LoVo (cell line): ENCODE measurements at regions not wholly inside any gene's neighbourhood (a gene's known extent, or its start where the extent isn't known, plus 50 kb on each side); places are given as distances from the start of the nearest gene placed in this dataset.
"Not testable (repeated sequence)": the region's sequence is repeated elsewhere in the genome, so short reads cannot be mapped to it uniquely, and the experiment has no call there.

Source experiments
- DNase-seq: peaks from one replicate; pipeline ENCODE4 v3.0.0-alpha.2; 2016; ENCODE audit warnings: low spot score

DNA sequence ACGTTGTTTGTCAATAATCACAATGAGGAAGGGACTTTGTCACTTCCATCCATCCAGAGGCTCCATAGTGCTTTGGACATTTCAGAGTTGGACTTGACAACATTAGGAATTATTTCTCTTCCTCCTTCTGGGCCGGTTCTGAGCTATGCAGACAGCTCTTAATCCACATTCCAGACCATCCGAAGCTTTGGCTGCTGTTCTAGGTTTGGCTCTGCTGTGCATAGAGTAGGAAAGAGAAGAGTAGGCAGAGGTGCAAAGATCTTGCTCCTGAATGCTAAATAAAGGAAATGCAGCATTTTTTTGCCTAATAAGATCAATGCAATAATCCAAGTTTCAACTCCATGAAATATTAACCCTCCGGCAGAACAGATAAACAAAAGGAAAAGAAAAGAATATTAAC is 216.3 kb upstream of the PRNP start:
- no peak for DNase-seq

DNA sequence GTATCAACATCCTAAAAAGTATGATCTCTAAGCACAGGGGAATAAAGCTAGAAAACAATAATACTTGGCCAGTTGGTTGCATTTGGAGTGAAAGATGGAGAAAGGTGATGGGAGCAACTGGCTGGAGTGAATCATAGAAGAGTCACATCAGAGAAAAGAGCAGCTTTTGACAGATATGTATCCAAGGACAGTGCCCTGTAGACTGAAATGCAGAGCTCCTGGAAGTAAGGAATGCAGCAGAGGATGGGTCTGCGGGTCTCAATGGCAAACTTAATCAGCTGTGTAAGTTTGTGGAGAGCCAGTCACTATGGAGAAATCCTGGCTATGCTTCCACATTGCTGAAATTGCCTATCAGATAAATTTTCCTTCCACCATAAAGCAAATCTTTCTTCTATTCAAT is 218.1 kb upstream of the PRNP start:
- DNase-seq, result no peak

DNA sequence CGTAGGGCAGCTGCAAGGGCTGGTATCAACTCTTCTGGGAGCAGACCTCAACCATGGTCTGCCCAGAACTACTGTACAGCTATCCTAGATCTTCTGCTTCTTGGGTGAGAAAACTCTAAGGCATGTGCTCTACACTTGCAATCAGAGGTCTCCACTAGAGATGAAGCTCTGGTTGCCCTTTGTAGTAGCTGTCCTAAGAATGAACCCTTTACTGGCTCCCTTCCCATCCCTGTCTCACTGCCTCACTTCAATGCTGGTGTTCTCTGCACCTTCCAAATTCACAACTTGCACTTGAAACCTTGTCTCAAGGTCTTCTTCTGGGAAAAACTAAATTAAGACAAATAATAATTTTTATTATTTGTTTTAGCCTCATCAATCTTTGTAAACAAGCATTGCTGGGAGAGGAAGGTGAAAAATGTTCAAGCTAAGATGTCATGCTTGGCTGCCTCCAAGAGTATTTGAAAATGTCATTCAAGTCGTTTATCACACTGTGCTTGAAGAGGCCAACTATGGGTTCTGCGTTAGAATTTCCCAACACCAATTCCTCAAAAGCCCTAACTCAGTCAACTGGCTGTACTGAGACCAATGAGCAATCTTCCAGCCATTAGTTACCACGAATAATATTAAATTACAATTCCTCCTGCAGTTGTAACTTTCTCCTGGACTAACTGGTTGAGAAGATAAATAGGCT is 216.9 kb upstream of the ADRA1D start:
- DNase-seq, result no peak

DNA sequence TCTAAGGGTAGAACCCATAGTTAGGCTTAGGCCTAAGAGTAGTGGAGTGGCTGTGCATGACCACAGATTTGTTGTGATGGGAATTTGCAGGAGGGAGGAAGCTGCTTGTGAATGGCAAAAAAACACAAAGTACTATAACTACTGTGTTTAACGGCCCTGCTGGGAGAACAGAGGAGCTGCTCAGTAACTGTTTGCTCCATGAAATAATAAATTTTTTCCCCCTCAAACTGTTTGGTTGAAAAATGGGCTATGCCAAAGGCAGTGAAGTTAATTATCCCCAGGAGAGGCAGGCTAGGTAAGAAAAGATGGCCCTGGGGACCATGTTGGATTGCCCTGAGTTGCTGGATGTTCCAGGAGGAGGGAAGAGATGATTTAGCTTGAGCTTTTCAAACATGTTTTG is 216.1 kb upstream of the ADRA1D start:
- no peak for DNase-seq

DNA sequence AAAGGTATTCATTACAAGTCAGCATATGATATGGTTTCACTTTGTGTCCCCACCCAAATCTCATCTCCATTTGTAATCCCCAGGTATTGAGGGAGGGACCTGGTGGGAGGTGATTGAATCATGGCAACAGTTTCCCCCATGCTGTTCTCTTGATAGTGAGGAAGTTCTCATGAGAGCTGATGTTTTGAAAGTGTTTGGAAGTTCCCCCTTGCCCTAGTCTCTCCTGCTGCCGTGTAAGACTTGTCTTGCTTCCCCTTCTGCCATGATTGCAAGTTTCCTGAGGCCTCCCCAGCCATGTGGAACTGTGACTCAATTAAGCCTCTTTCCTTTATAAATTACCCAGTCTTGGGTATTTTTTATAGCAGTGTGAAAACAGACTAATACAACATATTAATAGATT is 213.7 kb upstream of the ADRA1D start:
- DNase-seq, result not testable (repeated sequence)

DNA sequence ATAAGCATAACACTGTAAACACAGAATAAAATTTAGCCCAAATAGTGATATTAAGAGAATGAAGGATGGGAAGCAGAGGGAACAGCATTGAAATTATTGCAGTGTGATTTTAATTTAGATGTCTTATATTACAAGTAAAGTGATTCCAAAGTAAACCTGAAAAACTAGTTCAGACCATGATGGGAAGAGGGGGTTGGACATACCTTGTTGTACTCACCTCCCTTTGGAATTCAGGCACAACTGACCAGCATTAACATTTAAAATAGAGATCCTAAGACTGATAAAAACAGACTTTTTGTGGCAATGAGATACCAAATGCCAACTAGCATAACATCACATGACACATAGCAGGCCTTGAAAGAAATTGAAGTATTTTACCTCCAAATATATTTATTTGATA is 210.0 kb upstream of the ADRA1D start:
- no peak for DNase-seq

DNA sequence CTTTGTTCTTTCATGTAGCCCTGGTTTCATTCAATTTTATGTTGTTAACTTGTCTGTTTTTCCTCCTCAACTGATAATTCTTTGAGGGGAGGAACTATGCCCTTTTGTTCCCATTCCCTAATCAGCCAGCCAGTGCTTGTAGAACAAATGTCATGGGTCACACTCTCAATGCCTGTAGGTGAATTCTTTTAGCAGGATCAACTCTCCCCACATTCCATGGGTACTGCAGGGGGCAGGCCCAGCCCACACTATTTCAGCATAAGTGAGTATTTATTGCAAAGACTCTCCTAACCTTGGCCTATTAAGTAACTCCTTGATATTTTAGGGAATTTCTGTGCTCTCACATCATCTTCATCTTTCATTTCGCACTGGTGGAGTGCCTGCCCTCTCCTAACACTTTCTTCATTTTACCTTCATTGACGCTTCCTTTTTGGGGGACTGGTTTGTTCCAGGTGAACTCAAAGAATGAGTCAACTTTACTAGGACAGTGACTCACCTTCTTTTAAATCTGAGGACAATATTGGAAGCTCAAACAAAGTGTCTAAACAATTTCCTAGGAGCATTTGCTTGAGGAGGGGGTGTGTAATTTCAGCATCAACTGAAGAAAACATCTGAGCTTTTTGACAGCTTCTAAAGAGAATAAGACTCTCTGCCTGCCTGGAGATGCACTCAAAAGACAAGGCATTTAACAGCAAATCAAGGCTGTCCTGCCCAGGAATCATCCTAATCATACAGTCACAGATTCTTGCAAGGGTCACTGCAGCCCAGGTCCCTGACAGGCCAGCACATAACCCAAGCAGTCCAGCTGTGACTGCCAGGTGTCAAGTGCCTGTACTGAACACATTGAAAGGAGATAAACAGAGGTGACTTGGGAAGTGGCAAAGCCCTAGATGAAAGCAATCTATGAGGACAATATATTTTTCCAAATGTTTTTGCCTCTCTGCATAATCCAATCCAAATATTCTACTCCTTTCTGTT is 208.8 kb upstream of the ADRA1D start:
- DNase-seq, result peak; percentile 41

DNA sequence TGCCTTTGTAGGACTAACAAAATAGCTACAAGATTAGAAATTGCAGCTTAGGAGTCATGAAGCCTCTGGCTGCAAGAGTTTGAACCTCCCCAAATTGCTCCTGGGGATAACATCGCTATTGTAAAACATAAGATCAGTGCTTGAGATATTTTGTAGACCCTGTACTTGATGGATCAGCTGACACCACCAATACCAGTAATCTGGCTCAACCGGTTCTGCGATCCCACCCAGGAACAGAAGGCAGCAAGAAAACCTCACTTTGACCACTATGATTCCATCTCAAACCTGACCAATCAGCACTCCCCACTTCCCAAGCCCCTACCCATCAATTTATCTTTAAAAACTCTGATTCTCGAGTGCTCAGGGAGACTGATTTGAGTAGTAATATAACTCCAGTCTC is 206.9 kb upstream of the ADRA1D start:
- no peak for DNase-seq

DNA sequence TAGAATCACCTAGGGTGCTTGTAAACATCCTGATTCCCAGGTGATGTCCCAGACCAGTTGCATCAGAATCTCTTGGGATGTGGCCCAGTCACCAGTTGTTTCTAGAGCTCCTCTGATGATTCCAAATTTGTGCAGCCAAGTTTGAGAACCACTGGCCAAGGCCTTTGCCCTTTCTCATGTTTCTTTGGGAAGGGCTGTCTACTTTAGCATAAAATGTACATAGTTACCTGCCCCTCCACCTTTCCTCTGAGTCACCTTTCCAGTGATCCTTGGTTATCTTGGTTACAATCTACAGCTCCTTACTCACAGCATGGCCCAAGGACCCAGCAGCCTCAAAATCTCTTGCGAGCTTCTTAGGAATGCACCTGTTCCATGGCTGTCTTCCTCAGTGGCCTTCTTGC is 206.2 kb upstream of the ADRA1D start:
- DNase-seq, result peak; percentile 48

DNA sequence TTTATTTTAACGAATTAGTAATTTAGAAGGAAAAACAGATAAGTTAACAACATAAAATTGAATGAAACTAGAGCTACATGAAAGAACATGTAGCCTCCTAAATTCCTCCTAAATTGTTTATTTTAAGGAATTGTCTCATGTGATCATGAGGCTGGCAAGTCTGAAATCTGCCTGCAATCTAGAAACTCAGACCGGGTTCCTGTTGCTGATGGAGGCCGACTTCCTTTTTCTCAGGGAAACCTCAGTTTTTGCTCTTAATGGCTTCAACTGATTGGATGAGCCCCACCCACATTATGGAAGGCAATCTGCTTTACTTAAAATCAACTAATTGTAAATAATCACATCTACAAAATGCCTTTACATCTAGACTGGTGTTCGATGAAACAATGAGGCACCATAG is 205.0 kb upstream of the ADRA1D start:
- DNase-seq, result no peak

DNA sequence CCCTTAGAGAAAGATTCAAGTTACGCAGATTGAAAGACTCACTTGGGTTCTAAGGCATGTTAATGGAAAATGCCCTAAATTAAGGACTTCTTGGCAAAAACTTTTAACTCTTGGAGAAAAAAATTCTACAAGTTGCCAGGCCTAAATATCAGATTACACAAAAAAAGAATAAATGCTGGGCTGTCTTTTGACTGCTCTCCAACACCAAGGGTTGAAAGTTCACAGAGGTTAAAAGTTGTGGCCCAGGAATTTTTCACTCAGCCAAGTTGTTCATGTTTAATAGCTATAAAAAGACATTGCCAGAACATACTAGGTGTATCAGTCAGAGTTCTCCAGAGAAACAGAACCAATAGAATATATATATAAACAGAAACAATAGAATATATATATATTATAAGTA is 204.3 kb upstream of the ADRA1D start:
- no peak for DNase-seq

DNA sequence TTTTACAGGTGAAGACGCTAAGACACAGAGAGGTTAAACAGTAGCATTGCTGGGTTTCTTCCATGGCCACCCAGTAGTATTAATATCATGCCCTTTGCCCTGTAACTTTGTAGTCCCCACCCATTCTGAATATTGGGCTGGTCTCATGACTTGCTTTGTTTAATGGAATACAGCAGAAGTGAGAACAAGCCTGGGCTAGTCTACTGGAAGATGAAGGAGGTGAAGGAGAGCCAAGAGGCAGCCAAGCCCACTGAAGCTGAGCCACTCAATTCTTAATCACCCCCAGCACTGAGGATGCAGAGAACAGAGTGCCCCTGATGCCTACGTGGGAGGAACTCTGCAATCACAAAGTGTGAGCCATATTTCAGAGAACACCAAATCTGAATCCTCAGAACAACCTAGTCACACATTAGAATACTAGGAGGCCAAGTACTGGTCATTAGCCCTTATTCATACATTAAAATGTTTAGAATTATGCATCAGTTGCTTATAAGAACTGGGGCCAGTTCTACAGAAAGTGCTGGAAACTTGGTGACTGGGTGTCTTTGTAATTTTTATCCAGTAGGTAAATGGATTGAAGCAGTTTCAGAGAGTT is 202.5 kb upstream of the ADRA1D start:
- peak; percentile 49 for DNase-seq

DNA sequence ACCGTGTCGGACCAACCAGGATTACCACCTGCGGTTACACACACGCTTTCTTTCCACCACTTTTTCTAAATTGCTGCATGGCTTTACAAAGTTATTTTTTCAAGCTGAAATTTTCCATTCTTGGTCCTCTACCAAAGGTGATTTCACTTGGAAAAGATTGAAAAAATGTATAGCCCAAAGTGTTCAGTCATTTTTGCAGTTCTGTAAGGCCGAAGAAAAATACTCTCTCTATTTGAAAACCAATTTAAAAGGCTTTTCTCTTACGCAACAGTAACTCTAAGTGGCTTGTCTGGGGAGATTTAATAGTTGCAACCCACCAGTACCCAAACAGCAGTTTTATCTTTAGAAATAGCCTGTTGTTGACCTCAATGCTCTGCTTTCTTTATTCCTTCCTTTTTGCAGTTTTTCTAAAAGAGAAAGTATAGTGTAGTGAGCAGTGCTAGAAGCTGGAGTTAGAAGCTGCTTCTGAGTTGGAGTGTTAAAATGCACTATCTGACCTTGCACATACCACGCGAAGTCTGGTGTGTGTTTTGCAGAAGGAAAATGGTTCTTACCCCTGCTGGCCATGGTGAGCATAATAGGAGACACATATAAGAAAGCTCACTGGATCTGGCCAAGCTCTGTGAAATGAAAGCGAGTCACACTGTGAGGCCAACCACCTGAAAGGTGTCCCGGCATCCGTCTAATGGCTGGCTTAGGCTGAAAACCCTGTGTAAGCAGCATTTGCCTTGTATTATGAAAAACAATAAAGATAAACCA is 201.0 kb upstream of the ADRA1D start:
- DNase-seq, result peak; percentile 20

DNA sequence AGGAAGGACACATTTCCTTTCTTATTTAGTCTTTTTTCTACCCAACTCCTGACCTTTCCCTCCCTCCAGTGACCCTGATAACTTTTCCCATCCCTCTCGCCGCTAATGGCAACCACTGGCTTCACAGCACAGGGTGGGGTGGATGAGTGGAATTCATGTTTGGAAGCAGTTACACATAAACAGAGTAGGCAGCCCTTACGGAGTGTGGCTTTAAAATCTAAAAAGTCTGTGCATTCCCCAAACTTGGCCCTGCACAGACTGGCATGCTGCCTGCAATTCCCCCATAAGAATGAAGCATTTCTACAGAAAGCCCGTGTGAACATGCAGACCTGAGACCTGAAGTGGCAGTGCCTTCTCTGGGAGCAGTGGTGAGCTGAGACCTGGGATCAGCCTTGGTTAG is 196.7 kb upstream of the ADRA1D start:
- no peak for DNase-seq

DNA sequence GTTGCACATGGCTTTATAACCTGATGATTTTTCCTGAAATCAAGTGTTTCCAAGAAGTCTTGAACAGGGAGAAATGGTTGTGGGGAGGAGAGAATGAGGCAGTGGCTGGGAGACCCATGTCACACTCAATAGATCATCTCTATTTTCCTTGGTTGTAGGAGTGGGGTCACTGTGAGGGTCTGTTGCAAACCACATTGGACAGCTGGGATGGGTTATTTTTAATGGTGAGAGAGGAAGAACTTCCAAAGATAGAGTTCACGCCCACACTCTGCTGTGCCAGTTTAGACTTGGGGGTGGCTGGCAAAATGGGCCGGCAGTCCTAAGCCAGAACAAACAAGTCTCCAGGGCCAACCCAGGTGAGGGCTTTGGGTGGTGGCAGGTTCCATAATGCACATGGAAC is 196.2 kb upstream of the ADRA1D start:
- DNase-seq, result no peak

DNA sequence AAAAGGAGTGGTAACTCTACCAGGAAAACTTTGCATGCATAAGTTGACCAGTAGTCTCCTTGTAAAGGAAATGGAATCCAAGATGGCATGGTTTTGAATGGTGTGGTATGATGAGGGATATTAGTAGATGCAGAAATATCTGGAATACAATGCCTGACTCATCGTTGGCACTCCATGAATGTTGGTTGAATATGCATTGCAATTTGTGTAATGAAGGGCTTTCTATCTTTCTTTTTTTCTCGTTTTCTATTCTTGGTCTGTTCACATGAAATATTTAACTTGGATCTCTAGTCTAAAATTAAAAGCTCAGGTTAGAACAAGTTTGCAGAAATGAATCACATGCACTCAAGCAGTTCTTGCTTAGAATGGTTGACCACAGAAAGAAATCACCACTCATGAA is 195.3 kb upstream of the ADRA1D start:
- no peak for DNase-seq

DNA sequence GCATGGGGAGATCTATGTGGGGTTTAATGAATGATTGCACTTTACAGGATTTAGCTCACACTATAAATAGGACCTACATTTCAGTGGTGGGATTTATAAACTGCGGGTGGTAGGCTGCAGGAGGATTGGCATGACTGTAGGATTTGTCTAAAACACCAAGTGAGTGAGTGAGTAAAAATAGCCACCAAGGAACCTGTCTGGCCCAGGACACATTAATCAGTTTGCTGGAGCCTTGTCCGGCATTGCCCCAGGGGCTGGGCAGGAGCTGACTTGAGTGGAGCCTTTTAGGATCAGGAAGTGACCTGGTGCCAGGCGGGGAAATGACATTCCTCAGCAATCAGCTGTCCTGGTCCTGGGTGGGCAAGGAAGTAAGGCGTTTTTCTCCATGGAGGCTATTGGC is 193.9 kb upstream of the ADRA1D start:
- DNase-seq, result no peak

DNA sequence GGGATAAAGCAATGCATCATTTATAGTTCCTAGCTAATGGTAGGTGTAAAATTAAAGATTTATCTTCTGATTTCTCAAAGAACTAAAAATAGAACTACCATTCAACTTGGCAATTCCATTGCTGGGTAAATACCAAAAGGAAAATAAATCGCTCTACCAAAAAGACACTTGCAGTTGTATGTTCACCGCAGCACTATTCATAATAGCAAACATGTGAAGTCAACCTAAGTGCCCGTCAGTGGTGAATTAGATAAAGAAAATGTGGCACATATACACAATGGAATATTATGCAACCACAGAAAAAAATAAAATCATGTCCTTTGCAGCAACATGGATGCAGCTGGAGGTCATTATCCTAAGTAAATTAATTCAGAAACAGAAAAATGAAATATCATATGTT is 192.8 kb upstream of the ADRA1D start:
- DNase-seq, result no peak

DNA sequence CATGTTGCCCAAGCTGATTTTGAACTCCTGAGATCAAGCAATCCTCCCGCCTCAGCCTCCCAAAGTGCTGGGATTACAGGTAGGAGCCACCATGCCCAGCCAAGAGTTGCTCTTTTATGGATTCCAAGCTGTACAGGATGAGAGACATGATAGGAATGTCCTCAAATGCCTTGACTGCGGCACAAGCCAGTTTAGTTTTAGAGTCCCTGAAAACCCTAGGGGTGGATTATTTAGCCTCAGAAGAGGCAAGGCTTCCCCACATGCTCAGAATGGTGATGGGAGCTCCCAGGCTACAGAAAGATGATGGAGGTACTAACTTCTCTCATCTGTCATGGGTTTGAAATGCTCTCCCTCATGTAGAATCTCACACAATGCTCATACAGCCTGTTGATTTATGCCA is 192.1 kb upstream of the ADRA1D start:
- no peak for DNase-seq

DNA sequence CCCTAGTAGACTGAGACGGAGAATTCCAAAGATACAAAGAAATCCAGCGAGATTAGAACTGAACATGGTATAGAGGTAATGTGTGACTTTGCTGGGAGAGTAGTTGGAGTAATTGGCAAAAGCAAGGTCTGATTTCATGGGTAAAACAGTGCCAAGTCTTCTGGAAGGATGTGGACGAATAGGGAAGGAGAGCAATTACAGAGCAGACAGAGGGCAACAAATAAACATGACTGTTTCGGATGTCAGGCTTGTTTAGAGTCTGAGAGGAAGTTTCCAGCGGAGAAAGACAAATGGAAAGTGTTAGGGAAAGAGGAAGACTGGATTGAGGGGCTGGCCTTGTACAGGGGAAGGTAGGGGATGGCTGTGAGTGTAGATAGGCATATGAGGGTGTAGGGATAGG is 190.4 kb upstream of the ADRA1D start:
- DNase-seq, result no peak

DNA sequence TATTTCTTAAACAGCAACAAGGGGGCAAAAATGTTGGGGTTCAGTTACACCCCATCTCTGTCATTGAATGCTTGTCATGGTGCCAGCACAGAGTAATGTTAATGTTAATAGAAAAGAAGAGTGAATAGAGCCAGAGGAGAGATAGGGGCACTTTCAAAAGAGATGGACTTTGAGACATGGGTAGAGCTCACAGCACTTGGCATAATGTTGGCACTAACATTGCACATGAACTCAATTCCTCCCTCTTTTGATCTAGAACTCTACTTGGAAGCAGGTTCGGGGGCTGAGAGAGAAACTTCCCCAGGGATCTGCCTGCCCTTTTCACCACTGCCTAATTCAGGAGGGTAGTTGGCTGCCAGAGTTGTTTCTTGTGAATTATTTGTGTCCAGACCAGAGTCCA is 188.0 kb upstream of the ADRA1D start:
- DNase-seq, result no peak

DNA sequence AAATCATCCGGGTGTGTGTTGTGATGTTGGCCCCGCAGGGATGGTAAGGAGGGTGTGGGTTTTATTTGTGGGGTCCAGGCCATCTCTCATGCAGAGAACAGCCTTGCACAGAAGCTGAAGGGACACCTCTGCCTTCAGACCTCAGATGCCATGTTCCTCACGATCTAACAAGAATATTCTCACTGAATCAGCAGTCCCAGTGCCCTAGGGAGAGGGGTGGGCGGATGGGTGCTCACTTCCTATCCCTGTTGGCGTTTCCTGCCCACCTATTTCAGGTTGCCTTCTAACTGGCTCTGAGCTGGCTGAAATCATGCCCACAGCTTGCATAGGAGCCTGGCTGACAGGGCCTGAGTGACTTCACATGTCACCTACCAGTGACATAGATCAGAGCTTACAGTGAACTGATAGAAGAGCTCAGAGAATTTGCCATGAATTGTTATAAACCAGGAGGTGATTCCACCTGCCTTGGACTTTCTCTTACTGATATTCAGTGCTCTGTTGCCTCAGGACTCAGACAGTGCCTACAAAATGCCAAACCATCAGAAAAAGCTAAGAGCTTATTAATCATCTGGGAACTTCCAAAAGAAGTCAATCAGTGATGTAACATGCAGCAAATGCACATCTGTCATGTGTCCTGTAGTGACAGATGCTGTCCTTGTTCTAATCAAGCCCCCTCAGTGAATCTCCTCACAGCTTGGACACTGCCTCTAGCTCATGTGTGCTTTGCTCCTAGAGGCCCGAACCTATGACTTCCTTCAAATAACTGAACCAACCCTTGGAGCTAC is 186.8 kb upstream of the ADRA1D start:
- no peak for DNase-seq
